GM18498 (cell line): ENCODE measurements at regions not wholly inside any gene's neighbourhood (a gene's known extent, or its start where the extent isn't known, plus 50 kb on each side); places are given as distances from the start of the nearest gene placed in this dataset.
"Not testable (repeated sequence)": the region's sequence is repeated elsewhere in the genome, so short reads cannot be mapped to it uniquely, and the experiment has no call there.

Experiments
- ATAC-seq: cut with Tn5 transposase; IDR thresholded peaks from one replicate; pipeline ENCODE4 v1.9.1; 2021; ENCODE audit warnings: mild to moderate bottlenecking, moderate library complexity; ENCODE audit not compliant: unreplicated experiment

DNA sequence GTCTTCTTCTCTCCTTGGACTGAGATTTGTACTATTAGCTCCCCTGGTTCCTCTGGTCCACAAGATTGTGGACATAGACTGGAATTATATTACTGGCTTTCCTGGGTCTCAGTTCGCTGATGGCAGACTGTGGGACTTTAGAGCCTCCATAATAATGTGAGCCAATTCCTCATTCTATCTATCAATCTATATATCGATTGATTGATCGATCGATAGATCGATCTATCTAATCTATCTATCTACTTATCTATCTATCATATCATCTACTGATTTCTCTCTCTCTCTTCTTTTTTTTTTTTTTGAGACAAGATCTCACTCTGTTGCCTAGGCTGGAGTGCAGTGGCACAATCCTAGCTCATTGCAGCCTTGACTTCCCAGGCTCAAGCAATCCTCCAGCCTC, 51.5 kb upstream of the DDR1 start:
- ATAC-seq: no peak

DNA sequence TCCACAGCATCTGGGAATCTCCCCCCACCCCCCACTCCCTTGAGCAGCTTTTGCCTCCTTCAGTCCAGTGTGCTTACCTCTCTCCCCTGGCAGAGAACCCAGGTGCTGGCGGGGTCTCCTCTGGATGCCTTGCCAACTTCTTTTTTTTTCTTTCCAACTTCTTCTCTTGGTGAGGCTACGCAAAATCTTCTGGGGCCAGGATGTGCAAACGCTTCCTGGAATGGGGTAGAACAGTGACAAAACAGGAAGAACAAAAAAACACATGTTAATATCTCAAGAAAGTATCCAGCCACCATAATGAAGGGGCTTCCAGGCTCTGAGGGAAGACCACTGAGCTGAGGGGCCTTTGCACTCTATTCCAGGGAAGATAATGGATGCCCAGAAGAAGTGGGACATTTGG, 53.9 kb upstream of the DDR1 start:
- no peak for ATAC-seq

DNA sequence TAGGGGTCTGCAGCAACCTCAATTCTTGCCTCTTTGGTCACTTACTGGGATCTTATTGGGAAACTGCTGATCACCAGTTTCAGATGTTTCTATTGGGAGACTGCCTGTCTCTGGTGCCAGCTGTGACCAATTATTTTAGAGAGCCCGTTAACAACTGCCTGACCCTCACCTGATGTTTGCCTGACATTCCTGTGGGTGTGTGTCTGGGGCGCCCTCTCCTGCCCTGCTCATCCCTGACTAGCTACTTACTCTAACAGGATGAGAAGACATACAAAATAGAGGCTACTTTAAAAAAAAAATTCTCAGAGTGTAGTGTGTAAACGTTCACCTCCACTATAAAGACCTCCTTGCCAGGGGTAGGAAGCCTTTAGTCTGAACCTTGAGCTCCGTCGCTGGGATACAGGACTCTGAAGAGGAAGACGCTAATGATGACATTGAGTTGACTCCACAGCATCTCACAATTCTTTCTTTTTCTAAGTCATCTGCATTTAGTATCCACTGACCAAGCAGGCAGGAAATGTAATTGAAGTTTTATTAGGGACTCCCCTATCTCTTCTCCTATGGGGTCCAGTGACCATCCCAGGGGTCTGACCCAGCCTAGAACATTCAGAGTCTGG, 54.6 kb upstream of the DDR1 start:
- no peak for ATAC-seq

- ATAC-seq: no peak
Observed at GRCh38 chr6:30829033-30829432, 55.3 kb upstream of the DDR1 start.

DNA sequence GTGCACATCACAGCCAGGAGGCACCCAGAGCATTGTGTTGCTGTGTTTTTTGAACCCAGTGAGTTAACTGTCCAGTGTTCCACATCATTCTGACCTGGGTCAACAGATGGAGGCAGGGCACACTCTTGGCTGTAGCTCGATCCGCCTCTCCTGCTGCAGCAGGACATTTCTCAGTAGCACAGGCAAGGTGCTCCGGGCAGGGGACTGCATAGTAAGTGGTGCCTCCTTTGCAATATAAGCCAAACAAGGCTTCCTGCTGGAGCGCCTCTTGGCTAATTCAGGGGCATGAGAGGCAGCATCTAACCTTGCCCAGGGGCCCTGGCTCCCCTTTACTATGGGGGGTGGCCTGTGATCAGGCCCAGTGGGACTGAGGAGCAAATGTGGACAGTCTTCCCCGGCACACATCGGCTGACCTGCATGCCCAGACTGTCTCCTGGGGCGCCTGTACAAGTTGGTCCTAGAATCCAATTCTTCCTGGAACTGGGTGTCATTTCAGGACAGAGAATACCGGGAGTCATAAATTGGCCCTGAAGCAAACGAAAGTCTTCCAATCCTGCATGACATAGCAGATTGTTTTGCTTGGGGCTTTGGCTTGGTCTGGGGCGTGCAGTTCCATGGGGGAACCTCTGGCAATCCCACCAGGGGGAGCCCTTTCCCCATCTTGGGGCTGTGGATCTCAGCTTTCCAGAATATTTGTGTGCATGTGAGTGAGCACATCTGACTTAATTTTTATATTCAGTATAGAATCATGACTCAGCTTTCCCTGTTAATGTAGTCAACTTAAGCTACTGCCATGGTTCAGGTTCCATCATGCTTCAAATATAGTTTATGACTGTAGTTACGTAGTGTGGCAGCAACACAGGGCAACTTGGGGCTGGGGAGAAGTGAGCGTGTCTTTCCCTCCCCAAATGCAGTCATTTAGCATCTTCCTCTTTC, 56.0 kb upstream of the DDR1 start:
- ATAC-seq: no peak

DNA sequence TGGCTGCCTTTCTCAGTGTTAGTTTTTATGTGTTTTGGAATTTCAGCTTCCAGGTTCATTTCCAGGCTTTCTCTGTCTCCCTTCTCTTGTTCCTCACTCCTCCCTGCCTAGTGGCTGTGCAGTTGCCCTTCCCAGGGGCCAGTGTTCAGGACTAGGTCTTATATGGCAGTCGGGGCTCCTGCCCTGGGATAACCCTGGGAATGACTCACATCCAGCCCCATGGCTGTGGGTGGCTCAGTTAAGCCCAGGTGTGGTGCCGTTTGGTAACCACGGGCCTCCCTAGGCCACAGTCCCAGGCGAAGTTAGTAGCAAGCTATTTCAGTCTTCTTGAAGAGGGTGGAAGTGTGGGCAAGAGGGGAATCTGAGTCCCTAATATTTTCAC, 57.4 kb upstream of the DDR1 start:
- no peak for ATAC-seq

DNA sequence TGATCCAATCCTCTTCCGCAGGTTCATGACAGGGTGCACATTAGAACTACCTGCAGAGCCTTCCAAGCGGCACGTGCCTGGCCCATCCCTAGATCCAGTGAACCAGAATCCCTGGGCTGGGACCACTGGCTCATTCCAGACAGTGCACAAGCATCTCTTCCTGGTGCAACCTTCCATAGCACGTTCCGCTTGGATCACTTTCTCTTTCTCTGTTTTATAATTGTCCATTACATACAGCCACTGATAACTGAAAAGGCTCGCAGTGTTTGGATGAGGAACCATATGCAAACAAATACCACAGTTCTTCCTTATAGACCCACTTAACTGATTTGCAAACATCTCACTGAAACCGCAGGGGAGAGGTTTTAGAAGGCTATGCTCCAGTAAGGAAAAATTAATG, 59.6 kb upstream of the DDR1 start:
- no peak for ATAC-seq

DNA sequence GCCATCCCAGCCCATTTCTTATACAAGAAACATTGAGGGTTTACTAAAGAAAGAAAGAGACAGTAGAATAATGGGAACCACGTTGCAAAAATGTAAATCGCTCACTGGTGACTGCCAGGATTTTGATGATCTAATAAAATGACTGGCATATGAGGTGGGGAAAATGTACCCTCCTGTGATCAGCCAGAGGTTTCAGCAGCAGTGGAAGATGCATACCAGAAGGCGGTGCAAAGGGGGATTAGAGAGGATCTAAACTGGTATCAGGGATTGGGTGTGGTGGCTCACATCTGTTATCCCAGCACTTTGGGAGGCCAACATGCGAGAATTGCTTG, 60.8 kb upstream of the DDR1 start:
- ATAC-seq: no peak

DNA sequence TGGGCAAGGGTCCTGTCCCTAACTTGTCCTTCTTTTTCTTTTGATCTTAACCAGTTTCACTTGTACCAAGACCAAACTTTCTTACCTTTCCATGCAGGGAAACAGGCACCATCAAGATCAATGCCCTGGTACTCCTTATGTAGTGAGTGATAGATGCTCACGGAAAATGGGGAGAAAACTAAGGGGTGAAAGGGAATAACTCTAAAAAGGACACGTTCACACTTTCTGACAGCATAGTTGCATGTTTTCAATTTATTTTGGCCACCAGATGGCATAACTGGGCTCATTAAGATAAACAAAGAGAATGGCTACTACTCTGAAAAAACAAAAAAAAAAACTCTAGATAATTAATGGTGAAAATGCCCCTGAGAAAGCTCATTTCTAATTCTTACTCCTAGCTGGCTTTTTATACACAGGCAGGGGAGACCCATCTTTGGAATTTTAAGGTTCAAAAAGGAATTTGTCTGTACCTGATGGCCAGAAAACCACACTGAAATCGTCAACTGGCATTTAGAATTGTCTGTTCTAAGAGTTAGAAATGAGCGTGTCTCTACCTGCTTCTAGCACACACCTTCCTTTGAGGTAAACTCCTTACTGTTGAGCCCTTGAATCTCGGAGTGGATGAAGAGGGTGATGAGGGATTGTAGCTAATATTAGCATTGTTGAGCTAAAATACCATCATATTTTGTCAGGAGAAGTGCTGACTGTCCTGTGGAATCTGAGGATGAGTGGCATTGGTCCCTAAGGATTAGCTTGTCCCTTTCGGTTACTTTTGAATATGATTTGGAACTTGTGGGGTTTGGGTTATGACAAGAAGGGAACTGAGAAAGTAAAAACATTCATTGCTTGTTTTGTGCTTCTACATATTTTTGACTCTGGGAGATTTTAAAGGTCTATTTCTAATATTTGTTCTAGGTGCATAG, 62.2 kb upstream of the DDR1 start:
- no peak for ATAC-seq

- no peak for ATAC-seq
Observed at GRCh38 chr6:30820193-30820592, 64.1 kb upstream of the DDR1 start.

- ATAC-seq: no peak
Observed at GRCh38 chr6:30819297-30819917, 64.9 kb upstream of the DDR1 start.

GRCh38 chr6:30818391-30818841, 65.9 kb upstream of the DDR1 start:
- ATAC-seq: no peak

DNA sequence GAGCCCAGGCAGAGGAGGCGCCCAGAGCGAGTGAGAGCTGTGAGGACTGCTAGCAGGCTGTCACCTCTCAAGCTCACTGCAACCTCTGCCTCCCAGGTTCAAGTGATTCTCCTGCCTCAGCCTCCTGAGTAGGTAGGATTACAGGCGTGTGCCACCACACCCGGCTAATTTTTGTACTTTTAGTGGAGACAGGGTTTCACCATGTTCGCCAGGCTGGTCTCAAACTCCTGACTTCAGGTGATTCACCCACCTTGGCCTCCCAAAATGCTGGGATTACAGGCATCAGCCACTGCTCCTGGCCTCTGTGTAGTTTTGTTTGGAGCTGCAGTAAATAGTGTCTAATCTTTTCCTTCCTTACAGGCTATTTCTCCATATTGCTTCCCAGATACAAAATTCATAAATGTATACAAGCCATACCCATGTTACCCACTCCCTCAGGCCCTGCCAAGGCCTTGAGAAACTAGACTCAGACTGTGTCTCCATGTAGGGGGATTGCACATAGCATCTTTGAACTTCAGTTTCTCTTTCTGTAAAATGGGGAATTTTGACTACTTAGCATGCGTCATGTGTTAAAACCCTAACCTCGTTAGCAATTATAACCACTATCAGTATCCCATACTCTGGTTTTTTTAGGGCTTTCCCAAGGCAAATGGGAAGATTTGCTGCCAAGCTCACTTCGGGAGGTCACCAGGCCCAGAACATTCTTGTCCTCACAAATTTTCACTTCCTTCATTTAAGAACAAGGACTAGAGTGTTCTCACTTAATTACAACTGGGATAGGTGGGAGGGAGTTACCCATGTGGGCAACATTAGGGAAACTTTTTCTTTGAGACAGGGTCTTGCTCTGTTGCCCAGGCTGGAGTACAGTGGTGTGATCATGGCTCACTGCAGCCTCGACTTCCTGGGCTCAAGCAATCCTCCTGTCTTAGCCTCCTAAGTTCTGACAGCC, 67.3 kb upstream of the DDR1 start:
- ATAC-seq: no peak

DNA sequence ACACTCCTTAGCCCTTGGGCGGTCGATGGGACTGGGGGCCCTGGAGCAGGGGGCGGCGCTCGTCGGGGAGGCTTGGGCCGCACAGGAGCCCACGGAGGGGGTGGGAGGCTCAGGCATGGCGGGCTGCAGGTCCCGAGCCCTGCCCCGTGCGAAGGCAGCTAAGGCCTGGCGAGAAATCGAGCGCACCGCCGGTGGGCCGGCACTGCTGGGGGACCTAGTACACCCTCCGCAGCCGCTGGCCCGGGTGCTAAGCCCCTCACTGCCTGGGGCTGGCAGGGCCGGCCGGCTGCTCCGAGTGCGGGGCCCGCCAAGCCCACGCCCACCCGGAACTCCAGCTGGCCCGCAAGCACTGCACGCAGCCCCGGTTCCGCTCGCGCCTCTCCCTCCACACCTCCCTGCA, 68.0 kb upstream of the DDR1 start:
- ATAC-seq: not testable (repeated sequence)

- not testable (repeated sequence) for ATAC-seq
Observed at GRCh38 chr6:30815041-30815742, 69.1 kb upstream of the DDR1 start.

DNA sequence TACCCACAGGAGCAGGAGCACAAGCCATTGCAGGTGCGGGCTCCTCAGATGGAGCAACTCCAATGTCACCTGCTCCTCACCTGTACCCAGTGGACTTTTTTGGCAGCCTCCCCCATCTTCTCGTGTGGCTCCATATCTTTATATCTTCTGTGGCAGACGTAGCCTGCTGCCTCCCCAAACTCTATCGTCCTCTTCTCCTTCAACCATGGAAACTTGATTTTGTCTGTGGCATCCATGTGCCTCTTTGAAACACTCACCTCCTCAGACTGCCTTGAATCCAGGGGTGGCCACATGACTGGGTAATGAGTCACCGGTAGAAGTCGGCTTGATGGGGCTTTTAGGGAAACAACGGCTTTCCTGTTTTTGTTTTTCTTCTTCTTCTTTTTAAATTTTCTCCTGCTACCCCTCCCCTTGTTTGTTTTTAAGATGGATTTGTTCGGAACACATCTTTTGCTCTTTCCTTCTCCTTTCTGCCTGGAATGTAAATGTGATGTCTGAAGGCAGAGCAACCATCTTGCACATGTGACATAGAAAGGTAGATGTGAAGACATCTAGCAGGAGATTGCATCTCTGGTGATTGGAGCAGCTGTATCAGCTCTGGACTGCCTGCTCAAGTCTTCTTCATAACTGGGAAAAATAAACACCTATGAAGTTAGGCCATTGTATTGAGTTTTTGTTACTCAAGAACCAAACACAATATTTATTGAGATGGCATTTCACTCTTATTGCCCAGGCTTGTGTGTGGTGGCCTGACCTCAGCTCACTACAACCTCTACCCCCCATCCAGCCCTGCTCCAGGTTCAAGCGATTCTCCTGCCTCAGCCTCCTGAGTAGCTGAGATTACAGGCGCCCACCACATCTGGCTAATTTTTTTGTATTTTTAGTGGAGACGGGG, 69.9 kb upstream of the DDR1 start:
- ATAC-seq: no peak

DNA sequence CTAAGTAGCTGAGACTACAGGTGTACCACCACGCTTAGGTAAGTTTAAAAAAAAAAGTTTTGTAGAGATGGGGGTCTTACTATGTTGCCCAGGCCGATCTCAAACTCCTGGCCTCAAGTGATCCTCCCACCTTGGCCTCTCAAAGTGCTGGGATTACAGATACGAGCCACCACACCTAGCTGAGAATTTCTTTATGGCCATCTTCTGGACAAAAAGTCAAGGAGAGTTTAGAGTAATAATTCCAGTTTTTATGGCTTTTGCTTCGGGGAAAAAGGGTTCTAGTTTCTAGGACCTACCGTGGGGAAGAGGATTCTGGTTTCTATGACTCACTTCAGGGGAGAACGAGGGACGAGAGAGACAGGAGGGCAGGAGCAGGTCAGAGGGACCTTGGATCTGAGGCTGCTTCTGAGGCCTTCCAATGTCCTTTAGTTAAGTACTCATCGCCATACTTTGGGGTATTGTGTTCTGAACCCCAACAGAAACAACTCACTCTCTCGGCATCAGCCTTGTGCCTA, 69.3 kb upstream of the IER3 start:
- no peak for ATAC-seq

GRCh38 chr6:30810813-30811339, 66.5 kb upstream of the IER3 start:
- peak; percentile 90 for ATAC-seq
